Kidney tubule cell (primary cell): ENCODE measurements at regions not wholly inside any gene's neighbourhood (a gene's known extent, or its start where the extent isn't known, plus 50 kb on each side); places are given as distances from the start of the nearest gene placed in this dataset.

Experiments
- DNase-seq: peaks from one replicate; pipeline ENCODE4 v3.0.0-alpha.2; 2018; ENCODE audit warnings: low spot score

DNA sequence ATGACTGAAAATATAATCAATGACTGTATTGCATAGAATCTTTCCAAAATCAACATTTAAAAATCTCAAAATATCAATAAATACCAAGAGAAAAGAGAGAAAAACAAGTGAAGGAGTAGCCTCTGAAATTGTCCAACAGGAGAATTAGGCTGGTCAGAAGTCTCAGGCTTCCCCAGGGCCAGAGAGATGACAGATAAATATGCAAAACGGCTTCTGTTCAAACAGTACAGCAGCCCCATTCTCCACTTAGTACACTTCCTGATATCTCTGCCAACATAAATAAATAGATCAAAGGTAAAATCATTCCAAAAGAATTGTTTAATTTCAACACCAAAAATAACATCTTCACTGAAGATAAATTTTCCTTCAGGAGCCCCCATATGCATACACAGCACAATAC lies 204.7 kb upstream of the GABRA2 start:
- no peak for DNase-seq

DNA sequence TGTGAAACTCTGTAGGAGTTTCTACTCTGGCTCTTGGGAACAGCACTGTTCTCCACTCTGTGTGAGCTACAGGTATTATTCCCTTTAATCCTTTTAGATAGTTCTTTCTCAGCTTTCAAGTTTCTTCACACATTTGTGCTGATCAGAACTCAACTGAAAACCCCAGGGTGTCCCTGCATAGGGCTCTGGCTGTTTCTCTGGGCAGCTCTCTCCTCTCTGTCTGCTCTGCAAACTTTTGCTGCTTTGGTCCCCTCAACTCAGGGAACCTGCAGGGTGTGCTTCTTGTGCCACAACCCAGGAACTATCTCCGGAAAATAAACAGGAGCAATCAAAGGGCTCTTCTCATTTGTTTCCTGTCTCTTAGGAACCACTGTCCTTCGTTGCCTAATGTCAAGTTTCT lies 196.6 kb upstream of the GABRA2 start:
- no peak for DNase-seq

- no peak for DNase-seq
Observed at GRCh38 chr4:46581677-46582076, 191.7 kb upstream of the GABRA2 start.

DNA sequence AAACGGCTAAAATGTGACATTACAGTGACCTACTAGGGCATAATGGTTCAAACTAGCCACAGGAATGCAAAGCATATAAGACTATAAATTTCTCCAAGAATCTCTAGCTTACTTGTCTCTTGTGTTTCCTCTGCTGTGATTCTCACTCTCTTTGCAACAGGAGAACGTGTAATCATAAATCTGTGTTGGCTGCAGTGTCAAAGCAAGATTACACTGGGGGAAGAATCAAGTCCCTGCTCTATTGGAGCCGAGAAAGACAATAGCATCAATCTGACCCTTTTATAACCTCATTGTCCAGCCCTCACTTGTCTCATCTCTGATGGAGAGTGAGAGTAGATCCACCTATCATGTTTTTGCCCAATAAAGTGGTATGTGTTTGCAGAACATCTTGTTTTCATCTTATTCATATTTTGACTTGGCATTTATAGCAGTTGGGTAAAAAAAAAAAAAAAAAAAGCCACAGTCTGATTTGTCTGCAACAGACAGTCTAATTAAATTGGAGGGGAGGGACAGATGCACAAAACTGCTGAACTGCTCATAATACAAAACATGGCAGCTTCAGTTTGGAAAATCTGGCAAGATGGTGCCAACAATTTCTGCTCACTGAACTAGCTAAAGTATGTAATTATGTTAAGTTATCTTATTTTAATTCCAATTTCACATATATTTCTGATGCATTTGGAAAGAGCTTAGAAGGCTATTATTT lies 165.0 kb upstream of the GABRA2 start:
- DNase-seq, result no peak

DNA sequence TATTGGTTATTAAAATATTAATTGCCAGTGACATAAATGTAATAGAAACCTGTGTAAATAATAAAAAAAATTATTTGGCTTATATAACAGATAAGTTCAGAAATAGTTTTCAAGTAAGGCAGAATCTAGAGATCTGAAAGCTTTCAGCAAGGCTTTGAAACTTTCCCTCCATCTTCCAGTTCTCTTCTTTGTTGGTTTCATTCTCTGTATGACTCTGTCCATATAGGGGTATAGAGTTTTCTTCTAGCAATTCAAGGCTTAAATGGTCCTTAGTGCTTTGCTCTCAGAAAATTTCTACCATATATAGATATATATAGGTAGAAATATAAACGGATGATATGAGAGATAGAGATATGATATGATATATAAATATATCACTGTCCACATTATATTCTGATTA lies 160.5 kb upstream of the GABRA2 start:
- DNase-seq, result no peak

DNA sequence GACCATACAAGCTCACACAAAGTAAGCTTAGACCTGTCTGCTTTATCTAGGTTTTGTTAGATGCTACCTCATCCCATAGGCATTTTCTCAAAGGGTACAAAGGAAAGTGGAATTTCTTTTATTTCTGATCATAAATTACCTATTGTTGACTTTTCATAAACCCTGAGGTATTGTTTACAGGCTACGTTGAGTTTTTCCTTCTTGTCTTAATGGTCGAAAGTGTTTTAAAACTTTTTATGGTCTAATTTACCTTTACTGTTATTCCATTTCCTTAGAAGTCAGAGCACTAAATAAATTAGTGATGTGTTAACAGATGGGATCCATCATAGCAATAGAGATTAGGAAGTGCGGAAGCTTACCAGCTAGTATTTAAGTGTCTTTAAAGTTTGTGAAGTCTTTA lies 159.2 kb upstream of the GABRA2 start:
- DNase-seq, result no peak

DNA sequence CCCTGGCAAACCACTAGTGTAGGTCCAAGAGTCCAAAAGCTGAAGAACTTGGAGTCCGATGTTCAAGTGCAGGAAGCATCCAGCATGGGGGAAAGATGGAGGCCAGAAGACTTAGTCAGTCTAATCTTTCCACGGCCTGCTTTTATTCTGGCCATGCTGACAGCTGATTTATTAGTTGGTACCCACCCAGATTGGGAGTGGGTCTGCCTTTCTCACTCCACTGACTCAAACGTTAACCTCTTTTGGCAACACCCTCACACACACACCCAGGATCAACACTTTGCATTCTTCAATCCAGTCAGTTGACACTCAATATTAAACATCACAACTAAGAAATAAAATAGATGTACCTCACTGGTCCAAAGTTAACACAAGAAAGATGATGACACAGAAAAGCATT lies 134.8 kb upstream of the GABRA2 start:
- no peak for DNase-seq

GRCh38 chr4:46520361-46520760 lies 130.4 kb upstream of the GABRA2 start:
- no peak for DNase-seq

DNA sequence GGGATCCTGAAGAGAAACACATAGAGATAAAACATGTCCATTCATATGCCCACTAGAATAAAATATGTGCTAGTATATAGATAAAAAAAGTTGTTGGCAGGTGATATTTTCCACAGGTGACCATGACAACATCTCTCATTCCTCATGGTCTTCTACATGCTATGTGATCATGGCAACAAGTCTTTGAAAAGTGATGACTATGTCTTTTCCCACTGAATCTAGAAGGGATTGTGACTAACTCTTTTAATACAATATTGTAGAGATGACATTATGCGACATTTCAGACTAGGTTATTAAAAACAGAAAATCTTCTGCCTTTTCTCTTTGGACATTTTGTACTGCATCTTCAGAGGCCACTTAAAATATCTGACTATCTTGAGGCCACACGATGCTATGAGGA lies 126.0 kb upstream of the GABRA2 start:
- DNase-seq, result no peak

DNA sequence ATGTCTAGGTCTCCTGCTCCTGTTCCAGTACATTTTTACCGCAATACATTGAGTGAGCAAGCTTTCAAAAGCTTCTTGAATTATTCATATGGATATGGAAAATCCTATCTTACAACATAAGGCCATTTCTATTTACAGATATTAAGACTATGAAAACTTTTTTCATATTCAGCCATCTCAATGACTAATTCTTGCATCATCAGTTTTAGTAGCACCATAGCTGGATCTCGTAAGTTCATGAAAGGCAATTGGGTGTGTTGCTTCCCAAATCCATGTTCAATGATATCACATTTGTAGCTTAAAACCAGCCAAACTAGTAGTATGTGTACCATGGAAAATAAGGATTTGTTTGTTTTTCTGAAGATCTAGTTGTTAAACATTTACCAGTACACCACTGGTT lies 118.3 kb upstream of the GABRA2 start:
- no peak for DNase-seq

DNA sequence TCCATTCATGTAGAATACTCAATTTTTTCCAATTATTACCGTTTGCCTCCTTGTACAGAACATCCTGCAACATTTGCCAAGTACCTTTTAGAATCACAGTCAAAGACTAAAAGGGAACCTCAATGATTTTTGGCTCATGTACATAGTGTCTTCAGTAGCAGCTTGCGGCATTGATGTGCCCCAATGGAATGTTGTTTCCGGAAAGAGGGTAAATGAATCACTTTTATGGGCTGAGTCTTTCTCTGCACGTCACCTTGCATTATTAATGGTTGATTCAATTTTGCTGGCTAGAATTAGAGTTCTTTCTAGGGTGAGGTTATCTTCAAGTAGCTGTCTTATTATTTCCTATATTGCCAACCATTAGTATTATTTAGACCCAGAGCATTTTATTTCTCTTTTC lies 116.9 kb upstream of the GABRA2 start:
- peak; percentile 57 for DNase-seq

DNA sequence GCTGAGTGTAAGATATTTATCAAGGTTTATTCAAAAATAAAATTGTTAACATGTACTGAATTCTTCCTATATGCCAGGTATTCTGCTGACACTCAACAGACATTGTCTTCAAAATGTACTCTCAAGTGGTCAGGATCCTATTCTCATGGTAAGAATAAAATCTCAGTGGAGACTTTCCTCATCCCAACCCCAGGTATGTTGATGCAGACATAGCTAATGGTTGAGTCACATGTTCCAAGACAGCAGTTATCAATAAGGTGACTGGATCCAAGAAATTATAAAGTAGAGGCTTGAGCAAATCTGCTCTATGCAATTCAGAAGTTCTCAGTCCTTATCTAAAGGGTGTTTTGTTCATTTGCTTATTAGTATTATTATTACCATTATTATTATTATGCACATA lies 115.2 kb upstream of the GABRA2 start:
- peak; percentile 46 for DNase-seq

DNA sequence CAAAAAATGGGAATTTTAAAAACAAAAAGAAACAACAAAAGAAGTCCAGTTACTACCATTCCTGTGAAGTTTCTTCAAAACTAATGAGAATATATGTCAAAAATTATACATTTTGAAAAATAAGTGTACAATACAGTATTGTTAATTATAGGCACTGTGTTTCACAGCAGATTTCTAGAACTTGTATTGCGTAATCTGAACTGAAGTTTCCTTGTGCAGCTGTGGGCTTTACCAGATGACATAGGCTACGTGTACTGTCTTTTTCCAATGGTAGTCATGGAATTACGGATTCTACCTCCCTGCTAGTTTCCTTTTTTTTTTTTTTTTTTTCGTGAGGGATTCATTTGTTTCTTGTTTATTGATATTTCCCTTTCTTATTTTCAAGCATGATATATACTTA lies 113.8 kb upstream of the GABRA2 start:
- no peak for DNase-seq

- no peak for DNase-seq
Observed at GRCh38 chr4:46492394-46492793, 102.5 kb upstream of the GABRA2 start.

GRCh38 chr4:46491455-46491854 lies 101.5 kb upstream of the GABRA2 start:
- no peak for DNase-seq

DNA sequence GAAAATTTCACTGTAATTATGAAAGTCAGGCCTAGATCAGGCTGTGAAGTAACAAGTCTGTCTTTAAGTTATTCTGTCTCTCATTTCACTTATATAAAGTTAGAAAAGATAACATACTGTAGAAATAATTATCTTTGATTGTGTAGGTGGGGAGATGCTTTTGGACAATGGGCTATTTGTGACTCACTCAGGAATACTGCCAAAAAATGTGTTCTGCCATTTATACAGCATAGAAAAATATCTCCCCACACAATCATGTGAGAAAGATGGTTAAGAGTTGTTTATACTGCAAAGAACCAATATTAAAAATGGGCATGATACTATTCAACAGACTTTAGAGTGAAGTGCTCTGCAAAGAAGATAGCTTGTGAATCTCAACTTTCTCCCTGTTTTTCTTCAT lies 95.0 kb upstream of the GABRA2 start:
- no peak for DNase-seq

- no peak for DNase-seq
Observed at GRCh38 chr4:46462733-46463132, 72.8 kb upstream of the GABRA2 start.

- no peak for DNase-seq
Observed at GRCh38 chr4:46459308-46459707, 69.4 kb upstream of the GABRA2 start.

DNA sequence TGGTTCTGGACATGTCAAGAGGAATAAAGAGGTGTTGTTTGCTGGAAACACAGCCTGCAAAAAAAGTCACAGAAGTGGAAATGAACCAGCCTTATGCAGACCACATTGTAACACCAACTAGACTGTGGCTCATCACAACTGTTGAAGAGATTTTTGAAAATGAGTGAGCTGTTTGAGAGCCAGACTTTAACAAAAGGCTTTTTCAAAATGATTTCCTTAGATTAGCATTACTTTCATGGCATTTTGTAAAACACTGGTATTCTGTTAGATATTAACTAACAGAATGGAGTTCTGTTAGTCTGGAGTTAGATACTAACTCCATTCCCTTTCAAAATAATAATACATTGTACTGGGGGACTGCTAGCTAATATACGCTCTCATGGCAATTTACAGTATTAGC lies 60.6 kb upstream of the GABRA2 start:
- DNase-seq, result no peak

- DNase-seq, result no peak
Observed at GRCh38 chr4:46445710-46446314, 55.9 kb upstream of the GABRA2 start.

GRCh38 chr4:46444318-46445000 lies 54.5 kb upstream of the GABRA2 start:
- DNase-seq, result no peak

DNA sequence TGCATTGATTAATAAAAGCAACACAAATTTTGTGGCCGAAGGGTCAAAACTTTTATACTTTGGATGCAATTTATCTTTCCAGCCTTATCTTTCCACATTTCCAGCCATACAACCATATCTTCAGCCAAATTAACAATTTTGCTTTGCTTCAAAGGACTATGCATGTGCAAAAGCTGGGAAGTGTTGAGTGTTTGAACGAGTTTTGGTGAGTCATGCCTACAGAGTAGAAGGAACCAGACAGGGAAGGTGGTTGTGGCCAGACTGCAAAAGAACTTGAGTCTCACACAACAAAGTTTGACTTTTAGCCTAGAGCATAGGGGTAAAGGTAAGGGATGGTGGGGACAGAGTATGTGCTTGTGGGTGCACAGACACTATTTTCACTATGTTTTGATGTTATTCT lies 53.0 kb upstream of the GABRA2 start:
- DNase-seq, result no peak

GRCh38 chr4:46441136-46441859 lies 51.4 kb upstream of the GABRA2 start:
- no peak for DNase-seq
